ENCODE measurements at regions not wholly inside any gene's neighbourhood (a gene's known extent, or its start where the extent isn't known, plus 50 kb on each side); places are given as distances from the start of the nearest gene placed in this dataset.

DNA sequence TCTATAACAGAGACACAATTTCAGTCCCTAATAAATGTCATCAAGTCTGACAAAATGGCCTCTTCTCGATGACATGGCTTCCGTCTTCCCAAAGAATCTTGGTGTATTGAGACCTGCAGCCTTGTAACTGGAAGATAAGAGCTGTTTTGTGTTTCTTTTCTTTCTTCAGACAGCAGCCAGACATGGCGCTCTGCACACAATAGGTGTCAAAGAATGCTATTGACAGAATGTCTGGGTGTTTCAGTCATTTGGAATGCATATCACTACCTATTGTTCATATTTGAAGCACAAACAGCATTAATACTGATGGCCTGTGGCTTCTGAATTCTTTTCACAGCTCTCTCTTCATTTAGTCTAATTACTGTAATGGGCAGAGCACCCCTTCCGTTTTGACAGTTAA lies 344.8 kb downstream of the RPRM start:
- TF ChIP-seq, protein P1, sequence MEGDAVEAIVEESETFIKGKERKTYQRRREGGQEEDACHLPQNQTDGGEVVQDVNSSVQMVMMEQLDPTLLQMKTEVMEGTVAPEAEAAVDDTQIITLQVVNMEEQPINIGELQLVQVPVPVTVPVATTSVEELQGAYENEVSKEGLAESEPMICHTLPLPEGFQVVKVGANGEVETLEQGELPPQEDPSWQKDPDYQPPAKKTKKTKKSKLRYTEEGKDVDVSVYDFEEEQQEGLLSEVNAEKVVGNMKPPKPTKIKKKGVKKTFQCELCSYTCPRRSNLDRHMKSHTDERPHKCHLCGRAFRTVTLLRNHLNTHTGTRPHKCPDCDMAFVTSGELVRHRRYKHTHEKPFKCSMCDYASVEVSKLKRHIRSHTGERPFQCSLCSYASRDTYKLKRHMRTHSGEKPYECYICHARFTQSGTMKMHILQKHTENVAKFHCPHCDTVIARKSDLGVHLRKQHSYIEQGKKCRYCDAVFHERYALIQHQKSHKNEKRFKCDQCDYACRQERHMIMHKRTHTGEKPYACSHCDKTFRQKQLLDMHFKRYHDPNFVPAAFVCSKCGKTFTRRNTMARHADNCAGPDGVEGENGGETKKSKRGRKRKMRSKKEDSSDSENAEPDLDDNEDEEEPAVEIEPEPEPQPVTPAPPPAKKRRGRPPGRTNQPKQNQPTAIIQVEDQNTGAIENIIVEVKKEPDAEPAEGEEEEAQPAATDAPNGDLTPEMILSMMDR (IDR thresholded peaks at IDR 0.05; ENCODE audit: insufficient read depth, low read length, poor library complexity, severe bottlenecking) = no peak
- no peak for TF ChIP-seq EZH2phosphoT487 (conservative IDR thresholded peaks at IDR 0.05; ENCODE audit: low read length)

Measured in SU-DHL-6 (cell line).